ENCODE measurements at regions not wholly inside any gene's neighbourhood (a gene's known extent, or its start where the extent isn't known, plus 50 kb on each side); places are given as distances from the start of the nearest gene placed in this dataset. TPM values are rescaled to one million over a fixed set of nuclear protein-coding genes. Genes with fewer than 3 reads are reported as not detected.

DNA sequence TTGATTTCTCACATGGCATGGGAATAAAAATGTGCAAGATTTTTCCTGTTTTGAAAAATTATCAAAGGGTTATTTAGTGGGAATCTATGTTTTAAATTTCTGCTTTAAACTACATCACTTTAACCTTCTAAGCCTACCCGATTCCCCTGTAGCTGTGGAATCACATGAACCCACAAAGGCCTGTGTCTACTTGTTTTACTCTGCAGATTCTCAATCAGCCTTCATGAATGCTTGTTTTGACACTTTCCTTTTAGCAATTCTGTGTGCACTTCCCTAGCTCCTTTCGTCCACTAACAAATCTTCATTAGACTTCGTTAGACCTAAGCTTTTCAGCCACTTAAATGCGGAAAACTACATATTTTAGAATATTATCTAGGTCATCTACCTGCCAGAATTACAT lies 56.0 kb upstream of the C1orf21 start (continued):
- TF ChIP-seq ZNF274 (IDR thresholded peaks at IDR 0.05; ENCODE audit: borderline replicate concordance, extremely low read depth, low read length) (no peak), RBBP5 (IDR thresholded peaks at IDR 0.05; ENCODE audit: borderline replicate concordance, low read depth, low read length) (no peak), BACH1 (IDR thresholded peaks at IDR 0.05; ENCODE audit: low read length) (no peak), E2F6 (IDR thresholded peaks at IDR 0.05) (no peak), BCL11A (IDR thresholded peaks at IDR 0.05; ENCODE audit: low read depth in 2 of 2, low read length in 2 of 2) (no peak), HDAC6 (IDR thresholded peaks at IDR 0.05; ENCODE audit: low read depth, low read length) (no peak), TBP (IDR thresholded peaks at IDR 0.05; ENCODE audit: low read depth, low read length) (no peak)
- TF ChIP-seq, protein P1, sequence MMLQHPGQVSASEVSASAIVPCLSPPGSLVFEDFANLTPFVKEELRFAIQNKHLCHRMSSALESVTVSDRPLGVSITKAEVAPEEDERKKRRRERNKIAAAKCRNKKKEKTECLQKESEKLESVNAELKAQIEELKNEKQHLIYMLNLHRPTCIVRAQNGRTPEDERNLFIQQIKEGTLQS (IDR thresholded peaks at IDR 0.05; ENCODE audit: insufficient read depth, low read depth, low read length), result no peak

Small RNA genes in the stretch of these regions (small RNA-seq; reads per million reads assigned to genes)
- not detected for gene RF00019 (ENCODE audit: insufficient read depth)
